OCI-M1 (cell line): ENCODE measurements at regions not wholly inside any gene's neighbourhood (a gene's known extent, or its start where the extent isn't known, plus 50 kb on each side); places are given as distances from the start of the nearest gene placed in this dataset.

Source experiments
- DNase-seq: peaks from one replicate; lab custom pipeline; 2025; lab: John Stamatoyannopoulos, UW

DNA sequence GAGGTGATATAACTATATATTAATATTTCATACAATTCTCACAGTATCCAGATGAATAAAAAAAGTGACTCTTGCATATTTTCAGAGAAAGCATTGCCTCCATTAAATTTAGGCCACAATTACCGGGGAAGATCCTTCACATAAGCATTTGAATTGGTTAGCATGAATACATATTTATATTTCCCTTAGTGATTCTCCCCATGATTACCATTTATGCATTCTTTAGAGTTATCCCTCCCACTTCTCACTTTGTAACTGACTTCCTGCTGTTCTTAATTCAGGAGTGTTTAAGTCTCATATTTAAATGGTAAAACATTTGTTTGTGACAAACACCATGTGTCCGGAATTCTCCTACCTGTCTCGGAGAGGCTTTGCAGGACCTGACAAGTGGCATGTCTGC lies 523.4 kb downstream of the CCDC85A start:
- DNase-seq: no peak

DNA sequence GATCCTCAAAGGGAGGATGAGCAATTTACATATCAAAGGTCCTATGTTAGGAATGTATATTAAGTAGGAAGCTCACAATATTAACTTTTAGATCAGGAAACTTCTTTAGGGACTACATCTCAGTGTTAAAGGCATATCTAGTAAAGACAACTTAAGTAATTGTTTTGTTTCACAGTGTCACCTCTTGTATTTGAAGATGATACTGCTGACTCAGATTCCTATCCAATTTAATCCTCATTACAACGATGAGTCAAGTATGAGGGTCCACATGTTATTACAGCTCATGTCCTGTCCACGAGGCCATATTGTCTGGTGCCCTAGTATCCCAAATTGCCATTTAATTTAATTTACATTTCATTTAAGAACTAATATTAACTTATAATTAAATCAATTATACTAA lies 523.9 kb downstream of the CCDC85A start:
- no peak for DNase-seq

- DNase-seq: no peak
Observed at GRCh38 chr2:56709181-56709580, 525.4 kb downstream of the CCDC85A start.

DNA sequence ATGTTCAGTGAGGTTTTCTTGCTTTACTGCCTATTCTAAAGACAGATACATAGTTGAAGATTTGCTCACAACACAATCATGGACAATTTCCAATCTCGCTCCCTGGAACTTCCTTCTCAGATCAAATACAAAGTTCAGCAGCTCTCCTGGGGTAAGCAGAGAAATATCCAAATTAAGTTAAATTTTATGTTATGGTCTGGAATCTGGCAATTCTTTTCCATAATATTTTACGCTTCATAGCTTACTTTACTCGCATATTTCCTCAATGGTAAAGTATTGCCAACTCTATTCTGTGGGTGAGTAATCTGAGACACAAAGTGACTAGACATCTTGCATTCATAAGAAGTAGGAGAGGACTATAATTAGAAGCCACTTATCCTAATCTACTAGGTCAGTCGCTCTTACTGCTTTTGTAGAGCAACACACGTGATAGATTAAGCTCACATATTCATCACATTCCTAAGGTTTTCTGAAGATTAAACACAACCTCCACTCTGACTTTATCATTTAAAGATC lies 529.4 kb downstream of the CCDC85A start:
- no peak for DNase-seq

GRCh38 chr2:56713978-56714377 lies 530.2 kb downstream of the CCDC85A start:
- no peak for DNase-seq

GRCh38 chr2:56714400-56714799 lies 530.6 kb downstream of the CCDC85A start:
- no peak for DNase-seq

- no peak for DNase-seq
Observed at GRCh38 chr2:56715683-56716082, 531.9 kb downstream of the CCDC85A start.

DNA sequence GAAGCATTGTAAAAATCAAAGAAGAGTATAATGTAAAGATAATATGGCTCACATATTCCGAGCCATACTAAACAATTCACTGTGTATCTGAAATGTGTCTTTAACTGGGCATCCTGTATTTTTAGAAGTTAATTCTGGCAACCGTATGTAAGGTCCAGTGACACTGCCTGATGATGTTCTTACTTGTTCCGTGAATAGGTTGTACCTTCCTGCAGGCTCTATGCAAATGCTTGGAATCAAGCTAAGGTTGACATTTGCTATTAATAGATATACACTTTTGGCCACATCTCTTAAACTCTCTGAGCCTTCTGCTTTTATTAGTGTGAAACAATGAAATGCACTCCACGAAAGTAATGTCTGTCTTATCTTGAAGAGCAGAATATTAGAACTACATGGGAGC lies 534.6 kb downstream of the CCDC85A start:
- no peak for DNase-seq

DNA sequence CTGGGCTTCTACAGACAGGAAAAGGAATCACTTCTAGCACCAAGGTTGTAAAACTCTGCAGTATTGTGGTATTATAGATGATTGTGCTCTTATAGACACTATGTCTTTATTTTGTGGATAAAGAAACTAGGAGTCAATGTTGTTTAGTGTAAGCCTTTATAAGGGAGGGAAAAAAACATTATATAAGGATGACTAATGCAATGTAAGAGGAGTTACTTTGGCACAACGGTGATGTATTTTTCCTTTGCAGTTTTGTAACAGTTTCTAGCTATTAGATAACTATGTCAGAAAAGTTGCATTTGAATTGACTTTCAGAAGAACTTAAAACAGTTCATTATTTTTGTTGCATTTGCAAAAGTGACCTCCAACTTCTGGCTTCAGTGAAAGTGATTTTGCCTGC lies 545.4 kb downstream of the CCDC85A start:
- no peak for DNase-seq

- no peak for DNase-seq
Observed at GRCh38 chr2:56732946-56733345, 549.2 kb downstream of the CCDC85A start.

DNA sequence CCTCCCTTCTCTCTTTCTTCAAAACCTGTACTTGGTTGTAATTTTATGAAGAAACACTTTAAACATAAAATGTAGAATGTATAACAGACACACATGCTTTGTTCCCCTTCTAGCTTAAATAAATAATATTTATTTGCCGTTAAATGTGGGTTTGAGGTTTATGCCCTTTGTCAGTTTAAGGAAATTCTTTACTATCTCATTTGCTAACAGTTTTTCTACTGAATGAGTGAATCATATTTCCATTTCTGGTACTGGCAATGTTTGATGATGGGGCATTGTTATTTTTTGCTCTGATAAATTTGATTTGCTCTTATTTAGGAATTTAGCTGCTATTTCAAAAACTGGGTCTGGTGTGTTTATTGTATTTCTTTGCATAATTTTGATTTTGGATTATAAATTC lies 555.6 kb downstream of the CCDC85A start:
- no peak for DNase-seq

DNA sequence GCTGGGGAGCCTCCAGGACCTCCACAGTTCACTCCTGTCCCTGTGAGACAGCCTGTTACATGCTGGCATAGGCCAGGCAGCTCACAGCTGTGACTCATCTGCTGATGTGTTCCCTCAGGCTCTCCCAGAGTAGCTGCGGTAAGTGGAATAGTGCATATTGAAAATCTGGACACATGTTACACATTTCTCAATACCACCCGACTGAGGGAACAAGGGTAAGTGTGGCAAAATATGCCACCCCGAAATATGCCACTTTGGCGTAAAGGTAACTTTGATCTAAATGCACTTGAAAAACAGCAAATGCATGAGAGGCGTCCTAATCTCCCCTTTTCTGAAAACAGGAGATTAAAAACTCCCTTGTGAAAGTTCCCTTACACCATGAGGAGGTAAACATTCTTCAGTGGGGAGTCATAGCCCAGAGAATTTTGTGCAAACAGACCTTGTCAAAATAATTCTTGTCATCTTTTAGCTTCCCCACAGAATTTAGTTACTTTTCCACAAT lies 557.9 kb downstream of the CCDC85A start:
- DNase-seq: no peak

- DNase-seq: no peak
Observed at GRCh38 chr2:56743807-56744206, 560.0 kb downstream of the CCDC85A start.

DNA sequence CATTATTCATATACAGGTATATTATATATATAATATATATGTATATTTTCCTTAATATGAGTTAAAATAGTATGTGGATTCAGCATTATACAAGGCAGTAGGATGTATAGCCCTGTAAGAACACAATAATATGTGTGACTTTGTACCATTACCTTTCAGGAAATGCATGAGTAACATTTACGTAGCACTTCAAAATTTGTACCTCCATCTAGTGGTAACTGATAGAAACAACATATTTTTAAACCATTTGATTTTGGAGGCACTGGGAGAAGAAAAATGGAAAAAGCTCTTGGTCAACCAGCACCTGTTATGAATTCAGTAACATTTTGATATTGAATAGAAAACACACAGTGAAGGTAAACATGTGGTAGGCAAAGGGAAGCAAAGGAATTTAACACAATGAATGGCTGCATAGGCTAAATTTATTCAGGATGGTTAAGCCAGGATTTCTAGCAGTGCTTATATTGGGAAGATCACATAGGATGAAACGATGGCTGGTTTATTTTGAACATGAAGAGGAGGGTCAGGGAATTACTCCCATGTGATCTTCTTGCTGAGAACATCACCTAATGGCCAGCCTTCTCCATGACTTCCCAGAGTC lies 565.5 kb downstream of the CCDC85A start:
- DNase-seq: peak; percentile 52

- no peak for DNase-seq
Observed at GRCh38 chr2:56753182-56753581, 569.4 kb downstream of the CCDC85A start.

DNA sequence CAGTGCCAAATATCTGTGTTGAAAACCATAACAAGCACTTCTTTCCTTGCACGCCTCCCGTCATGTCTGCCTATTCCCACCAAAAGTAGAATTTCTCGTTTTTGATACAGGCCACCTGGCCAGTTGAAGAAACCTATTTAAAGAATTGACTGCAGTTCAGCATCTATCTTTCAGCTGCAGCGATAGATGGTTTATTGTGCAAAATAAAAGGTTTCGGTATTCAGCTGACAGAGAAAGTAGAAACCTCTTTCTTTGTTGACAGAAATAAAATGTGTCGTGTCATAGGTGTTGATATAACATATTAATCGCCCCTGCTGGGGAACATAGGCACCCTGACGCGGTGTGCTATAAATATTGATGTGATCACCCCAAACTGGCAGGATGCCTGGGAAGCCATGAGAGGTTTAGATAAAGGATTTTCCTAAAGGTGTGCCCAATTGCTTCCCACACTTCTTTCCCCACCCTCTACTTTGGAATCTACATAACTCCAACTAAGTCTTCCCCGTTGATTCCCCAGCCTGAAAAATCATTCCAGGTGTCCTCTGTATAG lies 570.4 kb downstream of the CCDC85A start:
- no peak for DNase-seq

DNA sequence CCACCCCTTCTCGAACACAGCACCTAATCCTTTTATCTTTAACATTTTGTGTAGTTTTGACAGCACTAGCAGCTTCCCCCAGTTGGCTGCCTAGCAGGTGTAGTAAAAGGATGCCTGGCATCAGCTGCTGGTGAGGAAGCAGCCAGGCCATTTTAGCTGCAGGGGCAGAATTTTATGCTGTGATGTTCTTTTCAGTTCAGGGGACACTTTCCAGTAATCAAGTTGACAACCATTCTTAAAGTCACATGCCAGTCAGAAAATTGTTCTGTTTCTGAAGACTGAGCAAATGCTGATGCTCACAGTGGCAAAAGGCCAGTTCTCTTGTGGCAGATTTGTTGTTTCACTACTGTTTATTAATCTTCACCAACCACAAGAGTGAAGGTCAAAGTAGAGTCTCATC lies 570.8 kb downstream of the CCDC85A start:
- no peak for DNase-seq

DNA sequence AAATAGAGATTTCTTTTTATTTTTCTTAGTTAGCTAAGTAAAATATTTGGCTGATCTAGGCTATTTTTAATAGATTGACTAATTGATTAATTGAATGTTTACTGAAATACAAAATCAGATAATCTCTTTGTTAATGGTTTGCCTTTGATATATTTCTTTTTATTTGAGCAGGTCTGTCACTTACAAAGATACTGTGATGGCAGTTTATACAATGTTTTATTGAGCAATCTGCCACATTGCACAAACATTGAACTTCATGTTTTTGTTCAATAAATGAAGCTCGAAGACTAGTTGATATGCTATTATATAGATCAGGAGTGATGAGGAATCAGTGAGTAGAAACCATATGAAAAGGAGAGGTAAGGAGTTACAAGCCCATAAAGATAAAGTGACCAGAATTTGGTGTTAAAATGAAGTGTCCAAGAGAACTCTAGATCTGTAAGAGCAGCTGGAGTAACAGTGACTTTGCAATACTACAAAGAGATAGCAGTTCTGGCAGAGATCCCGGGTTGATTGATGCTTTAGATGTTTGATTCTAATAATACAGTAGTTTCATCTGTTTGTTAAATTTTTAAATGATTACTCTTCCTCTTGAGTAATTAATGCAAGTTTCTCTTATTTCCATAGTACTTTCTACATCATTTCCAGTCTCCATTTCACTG lies 574.2 kb downstream of the CCDC85A start:
- DNase-seq: no peak

- DNase-seq: no peak
Observed at GRCh38 chr2:56763683-56764082, 579.9 kb downstream of the CCDC85A start.

- no peak for DNase-seq
Observed at GRCh38 chr2:56768973-56769372, 585.2 kb downstream of the CCDC85A start.

- DNase-seq: no peak
Observed at GRCh38 chr2:56770490-56770889, 586.7 kb downstream of the CCDC85A start.

DNA sequence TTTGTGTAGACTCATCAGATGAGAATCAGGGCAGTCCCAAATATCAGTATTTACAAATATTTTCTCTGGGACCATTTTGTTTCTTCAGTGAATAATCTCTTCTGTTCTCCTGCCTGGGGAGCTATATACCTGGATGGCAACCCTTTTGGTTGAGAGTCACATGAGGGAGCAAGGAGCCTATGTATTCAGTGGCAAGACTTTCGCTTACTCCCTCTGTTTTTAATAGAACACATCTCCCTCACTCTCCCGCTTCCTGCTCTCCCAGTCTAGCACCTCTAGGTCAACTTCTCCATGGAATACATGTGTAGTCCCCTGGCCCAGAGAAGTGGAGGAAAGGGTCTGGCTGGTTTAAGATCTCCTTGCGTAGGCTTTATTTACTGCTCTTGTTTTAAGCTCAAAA lies 600.3 kb downstream of the CCDC85A start:
- no peak for DNase-seq

GRCh38 chr2:56801214-56801613 lies 617.4 kb downstream of the CCDC85A start:
- no peak for DNase-seq
